NCI-H446 (cell line): ENCODE measurements at regions not wholly inside any gene's neighbourhood (a gene's known extent, or its start where the extent isn't known, plus 50 kb on each side); places are given as distances from the start of the nearest gene placed in this dataset.
A peak's percentile ranks its signal among the peaks of the same experiment; 100 is the strongest.

ENCODE experiments used
- DNase-seq, 2 experiments: peaks; one replicate each; lab custom pipeline; 2025; lab: John Stamatoyannopoulos, UW

DNA sequence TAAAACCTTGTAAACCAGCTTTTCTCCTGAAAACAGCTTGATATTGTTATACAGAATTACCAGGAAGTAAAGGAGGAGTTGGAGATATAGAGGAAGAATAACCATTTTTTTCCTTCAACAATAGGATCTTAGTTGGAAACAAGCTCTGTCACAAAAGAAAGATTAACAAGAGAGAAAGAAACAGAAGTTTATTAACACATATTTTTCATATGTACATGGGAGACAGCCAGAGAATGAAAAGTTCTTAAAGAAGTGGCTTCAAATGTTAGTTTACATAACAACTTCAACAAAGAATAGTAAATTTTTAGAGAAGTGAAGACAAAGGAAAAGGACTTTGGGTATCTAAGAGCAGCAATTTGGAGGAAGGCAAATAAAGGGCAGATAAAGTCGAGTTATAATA, 94.9 kb upstream of the ANKRD50 start:
- DNase-seq = no peak

DNA sequence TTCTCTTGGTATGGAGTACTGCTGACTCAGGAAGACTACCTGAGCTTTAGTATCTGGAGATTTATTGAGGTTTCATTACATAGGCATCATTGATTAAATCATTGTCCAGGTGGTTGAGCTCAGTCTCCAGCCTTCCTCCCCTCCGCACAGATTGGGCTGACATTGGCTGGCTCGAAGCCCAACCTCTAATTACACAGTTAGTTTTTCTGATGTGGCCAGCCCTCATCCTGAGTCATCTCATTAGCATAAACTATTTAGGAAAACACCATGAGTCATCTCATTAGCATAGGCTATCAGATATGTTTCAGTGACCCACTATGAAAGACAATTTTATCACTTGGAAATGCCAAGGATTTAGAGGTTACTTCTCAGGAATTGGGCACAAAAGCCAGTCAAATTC, 93.9 kb upstream of the ANKRD50 start:
- peak in 1 of 2 experiments; percentile 10 for DNase-seq

DNA sequence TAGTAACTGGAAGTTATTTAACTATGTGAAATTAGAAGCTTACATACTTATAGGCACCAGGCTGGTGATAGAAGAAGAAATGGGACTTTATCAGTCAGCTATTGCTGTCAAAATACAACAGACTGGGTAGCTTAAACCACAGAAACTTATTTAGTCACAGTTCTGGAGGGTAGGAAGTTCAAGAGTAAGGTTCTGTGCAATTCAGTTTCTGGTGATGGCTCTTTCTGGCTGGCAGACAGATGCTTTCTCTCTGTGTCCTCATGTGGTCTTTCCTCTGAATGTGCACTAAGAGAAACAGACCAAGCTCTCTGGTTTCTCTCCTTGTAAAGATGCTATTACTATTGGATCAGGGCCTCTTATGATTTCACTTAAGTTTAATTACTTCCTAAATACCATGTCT, 92.1 kb upstream of the ANKRD50 start:
- DNase-seq = no peak

DNA sequence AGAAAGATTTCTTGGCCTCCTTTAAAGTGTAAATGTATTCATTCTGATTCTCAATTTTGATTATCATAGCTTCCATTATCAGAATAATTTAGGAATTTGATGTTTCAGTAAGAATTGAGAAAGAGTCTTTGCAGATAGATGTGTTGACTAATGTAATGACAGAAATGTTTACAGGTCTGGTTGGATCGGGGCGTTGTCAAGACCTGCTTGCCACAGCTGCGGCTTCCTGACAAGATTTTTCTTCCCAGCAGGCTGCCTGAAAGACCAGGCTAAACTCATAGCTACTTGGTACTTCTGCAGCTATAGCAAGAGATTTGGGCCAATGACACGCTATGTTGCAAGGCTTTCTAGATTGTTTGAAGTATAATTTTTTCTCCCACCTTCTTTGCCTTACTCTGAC, 91.5 kb upstream of the ANKRD50 start:
- no peak for DNase-seq

DNA sequence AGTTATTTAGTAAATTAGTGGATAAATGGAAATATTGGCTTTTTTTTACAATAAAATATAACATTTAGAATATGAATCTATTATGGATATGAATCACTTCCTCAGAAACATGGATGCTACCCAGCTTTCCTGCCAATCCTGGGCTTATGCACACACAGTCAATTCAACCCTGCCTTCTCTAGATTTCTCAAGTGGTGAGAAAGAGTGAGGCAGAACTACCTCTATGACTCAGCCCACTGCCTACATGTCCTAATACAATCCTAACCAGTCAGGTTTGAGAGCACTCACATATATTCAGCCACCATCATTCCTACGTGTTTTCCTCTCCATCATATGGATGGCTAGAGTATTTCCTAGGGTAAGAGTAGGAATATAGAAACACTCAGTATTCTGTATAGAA, 91.1 kb upstream of the ANKRD50 start:
- no peak for DNase-seq

DNA sequence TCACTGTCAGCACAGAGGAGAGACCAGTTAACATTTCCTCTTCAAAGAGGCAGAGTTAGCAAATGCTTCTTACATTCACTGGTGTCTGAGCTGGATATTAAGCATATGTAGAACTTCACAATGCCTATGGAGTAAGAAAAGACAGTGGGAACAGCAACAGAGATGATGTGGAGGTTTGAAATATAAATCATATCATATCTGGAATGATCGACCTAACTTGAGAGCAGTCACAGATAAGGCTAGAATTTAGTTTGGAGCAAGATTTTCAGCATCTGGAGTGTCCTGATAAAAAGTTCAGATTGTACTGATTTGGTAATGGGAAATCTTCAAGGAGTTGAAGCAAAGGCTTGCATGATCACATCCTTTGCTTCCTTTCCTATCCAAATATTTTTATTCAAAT, 90.5 kb upstream of the ANKRD50 start:
- DNase-seq = no peak

DNA sequence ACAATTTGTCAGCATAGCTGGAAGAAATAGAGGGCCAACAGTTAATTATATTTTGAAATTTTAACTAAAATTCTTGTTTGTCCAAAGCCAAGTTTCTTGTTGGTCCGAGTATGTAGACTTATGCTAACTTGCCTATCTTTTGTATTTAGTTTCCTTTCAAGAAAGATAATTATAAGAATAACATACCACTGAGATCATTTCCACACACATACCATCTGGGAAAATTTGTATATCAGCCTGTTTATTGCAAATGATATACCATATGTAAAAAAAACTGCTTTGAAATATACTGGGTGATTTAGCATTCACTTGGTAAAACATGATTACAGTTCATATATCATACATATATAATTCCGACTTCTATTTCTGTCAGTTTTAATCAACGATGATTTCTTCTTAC, 84.7 kb upstream of the ANKRD50 start:
- DNase-seq = no peak

DNA sequence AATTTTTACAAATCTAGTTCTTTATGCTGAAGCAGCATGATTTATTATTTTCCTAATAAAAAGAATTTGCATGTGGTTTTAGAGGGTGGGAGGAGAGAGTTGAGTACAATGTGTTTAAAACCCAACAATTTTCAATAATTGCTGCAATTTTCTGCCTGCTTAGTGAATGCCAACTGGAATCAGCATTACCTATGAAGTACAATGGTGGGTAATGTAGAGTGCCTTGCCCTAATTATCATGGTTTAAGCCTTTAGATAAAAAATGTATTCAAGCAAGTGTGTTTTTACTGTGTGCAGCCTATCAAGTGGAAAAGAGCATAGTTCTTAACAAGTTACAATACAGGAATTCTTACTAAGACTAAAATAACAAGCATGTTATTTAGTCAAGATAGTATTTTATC, 77.9 kb upstream of the ANKRD50 start:
- DNase-seq = no peak

DNA sequence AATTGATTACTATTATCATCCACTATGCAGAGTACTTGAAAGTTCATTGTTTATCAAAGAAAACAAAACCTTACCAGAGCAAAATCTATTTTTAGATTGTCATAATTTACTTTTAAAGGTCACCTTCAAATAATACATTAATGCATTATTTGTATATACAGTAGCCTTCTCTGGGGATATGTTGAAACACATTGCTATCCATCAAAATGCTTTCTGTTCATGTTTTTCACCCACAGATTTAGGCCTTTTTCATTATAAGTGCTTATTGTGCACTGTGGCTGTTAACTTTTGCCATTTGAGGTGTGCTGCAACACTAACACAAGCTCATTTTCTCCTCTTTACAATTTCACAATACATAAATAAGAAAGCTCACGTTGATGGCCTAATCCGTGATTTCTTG, 74.1 kb upstream of the ANKRD50 start:
- no peak for DNase-seq

DNA sequence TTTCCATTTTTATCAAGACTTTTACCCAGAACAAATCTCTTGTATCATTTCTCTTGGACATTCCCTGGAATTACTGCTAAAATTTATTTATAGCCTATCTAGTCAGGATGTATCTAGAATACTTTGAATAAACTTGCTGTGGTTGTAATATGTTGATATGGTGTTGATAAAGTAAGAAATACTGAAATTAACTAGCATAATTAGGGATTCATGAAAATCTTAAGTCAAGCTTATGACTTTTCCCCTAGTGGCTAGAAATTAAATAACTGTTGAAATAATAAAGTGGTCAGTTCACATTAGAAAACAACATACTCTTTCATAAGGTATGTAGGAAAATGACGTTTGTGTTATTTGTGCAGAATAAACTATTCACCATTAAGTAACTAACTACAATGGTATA, 73.1 kb upstream of the ANKRD50 start:
- DNase-seq = no peak

DNA sequence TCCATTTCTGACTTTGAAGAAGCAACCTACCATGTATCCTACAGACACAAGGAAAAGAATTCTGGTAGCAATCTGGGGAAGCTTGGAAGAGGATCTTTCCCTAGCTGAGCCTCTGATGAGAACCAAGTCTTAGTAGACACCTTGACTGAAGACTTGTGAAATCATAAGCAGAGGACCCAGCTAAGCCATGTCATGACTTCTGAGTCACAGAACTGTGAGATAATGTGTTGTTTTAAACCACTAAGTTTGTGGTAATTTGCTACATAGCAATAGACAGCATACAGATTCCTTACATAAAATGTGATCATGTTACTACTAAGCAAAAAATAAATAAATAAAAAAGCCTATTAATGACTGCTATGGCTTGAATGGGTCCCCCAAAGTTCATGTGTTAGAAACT, 71.3 kb upstream of the ANKRD50 start:
- no peak for DNase-seq

DNA sequence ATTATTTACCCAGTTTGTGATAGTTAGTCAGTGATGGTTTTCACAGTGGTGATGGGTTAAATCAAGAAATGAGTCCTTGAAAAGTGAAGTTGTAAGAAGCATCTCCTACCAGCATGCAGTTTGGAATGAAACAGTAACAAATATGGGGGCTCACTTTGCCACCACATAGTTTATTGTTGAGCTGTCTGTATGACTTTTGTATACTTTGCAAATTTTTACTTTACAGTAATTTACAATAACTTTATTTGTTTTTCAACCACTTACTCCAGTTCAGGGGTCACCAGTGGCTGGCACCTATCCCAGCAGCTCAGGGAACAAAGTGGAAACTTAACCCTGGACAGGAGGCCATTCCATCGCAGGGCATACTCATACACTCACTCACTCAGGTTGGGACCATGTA, 64.5 kb upstream of the ANKRD50 start:
- no peak for DNase-seq

DNA sequence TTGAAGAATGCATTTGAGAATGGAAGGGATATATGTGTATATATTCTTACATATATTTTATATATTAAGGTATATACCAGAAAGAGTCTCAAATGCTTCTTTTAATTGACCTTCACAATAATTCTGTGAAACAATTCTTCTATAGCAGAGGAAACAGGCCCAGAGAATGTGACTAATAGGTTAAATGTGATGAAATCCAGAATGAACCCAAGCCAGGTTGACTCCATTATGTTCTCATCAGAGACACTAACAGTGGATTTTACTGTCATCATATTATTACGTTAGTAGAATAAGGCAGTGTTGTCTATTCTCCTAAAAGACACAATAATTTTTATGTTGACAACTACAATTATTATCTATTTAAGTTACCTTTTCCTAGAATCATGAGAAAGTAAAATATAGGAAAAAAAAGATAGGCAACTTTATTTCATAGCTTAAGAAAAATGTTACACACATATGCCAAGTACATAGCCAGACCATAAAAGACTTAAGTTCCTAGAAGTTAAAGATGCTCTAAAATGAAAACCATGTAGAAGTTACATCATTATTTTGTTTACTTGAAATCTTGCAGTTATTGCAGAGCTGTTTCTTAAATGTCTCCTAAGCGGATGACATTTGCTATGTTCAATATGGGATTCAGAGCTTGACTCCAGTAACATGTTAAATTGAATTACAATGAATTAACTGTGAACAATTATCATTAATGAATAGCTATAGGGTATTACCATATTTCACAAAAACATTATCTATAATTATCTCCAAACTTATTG, 56.2 kb upstream of the ANKRD50 start:
- no peak for DNase-seq

DNA sequence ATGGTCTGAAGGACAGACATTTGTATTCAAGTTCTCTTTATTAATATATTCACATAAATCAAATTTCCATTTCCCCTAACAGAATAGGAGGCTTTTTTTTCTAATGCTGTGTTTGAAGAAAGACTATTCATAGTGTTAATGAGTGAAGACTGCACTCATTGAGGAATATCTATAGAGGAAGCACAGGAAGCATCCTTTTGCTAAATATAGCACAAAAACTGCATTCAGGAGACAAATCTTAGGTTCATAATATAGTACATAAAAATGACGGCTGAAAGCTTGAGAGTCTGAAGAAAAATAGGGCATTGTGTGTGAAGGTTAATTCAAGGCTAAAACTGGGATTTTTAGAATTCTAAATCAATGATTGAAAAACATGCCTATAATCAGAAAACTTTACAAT, 50.4 kb upstream of the ANKRD50 start:
- DNase-seq = no peak
